ENCODE measurements at regions not wholly inside any gene's neighbourhood (a gene's known extent, or its start where the extent isn't known, plus 50 kb on each side); places are given as distances from the start of the nearest gene placed in this dataset.

- TF ChIP-seq EZH2 (IDR thresholded peaks at IDR 0.05; ENCODE audit: low read length, unreplicated experiment) (no peak), CTCF (conservative IDR thresholded peaks at IDR 0.05; ENCODE audit: low read depth, low read length) (no peak), EZH2phosphoT487 (IDR thresholded peaks at IDR 0.05; ENCODE audit: borderline replicate concordance, low read length) (no peak)
- ATAC-seq: no peak
- Histone ChIP-seq H2AFZ (ENCODE audit: low read length) (no peak overlapping the region), H3K4me1 (ENCODE audit: insufficient read depth, low read length) (peaks cover 28% of the 10 kb centered on the region), H3K4me2 (ENCODE audit: low read length) (no peak overlapping the region), H3K27me3 (ENCODE audit: low read length) (no peaks in the 10 kb centered on the region), H3K9me2 (replicated peaks; ENCODE audit: low read length) (no peaks in the 10 kb centered on the region), H3K9ac (ENCODE audit: low read length) (no peak overlapping the region), H3K79me2 (ENCODE audit: low read length) (peaks cover 37% of the 10 kb centered on the region), H3F3A (ENCODE audit: low read length, unreplicated experiment) (no peaks in the 10 kb centered on the region), H4K20me1 (ENCODE audit: low read length) (no peaks in the 10 kb centered on the region), H3K9me3 (ENCODE audit: low read length) (peaks cover 15% of the 10 kb centered on the region), H3K27ac (ENCODE audit: low read length) (no peak overlapping the region), H3K4me3 (ENCODE audit: low read length) (no peak overlapping the region), H3K36me3 (ENCODE audit: low read depth, low read length) (peaks cover 27% of the 10 kb centered on the region)
- no peak for DNase-seq
- BruUV-seq (replicated peaks): no TSS peak
- intact Hi-C loops (cut with micrococcal nuclease): no loop called here
- CTCF ChIA-PET: no interaction called here
- POLR2A ChIA-PET (ENCODE audit: unreplicated experiment): no interaction called here
Observed at GRCh38 chr17:72417627-72418026, 296.8 kb downstream of the SOX9 start.

- Histone ChIP-seq H2AFZ (ENCODE audit: low read length) (no peak overlapping the region), H3K27ac (ENCODE audit: low read length) (peak overlapping the region; percentile 94), H3K79me2 (ENCODE audit: low read length) (peaks cover 47% of the 10 kb centered on the region), H3K4me2 (ENCODE audit: low read length) (peak overlapping the region; percentile 59), H3K36me3 (ENCODE audit: low read depth, low read length) (peaks cover 27% of the 10 kb centered on the region), H3K4me3 (ENCODE audit: low read length) (no peak overlapping the region), H3K9me2 (replicated peaks; ENCODE audit: low read length) (no peaks in the 10 kb centered on the region), H4K20me1 (ENCODE audit: low read length) (no peaks in the 10 kb centered on the region), H3K9ac (ENCODE audit: low read length) (peak overlapping the region; percentile 87), H3F3A (ENCODE audit: low read length, unreplicated experiment) (no peaks in the 10 kb centered on the region), H3K4me1 (ENCODE audit: insufficient read depth, low read length) (peaks cover 41% of the 10 kb centered on the region), H3K27me3 (ENCODE audit: low read length) (no peaks in the 10 kb centered on the region), H3K9me3 (ENCODE audit: low read length) (peaks cover 15% of the 10 kb centered on the region)
- TF ChIP-seq EZH2phosphoT487 (IDR thresholded peaks at IDR 0.05; ENCODE audit: borderline replicate concordance, low read length): no peak
- no peak for TF ChIP-seq CTCF (conservative IDR thresholded peaks at IDR 0.05; ENCODE audit: low read depth, low read length)
- TF ChIP-seq EZH2 (IDR thresholded peaks at IDR 0.05; ENCODE audit: low read length, unreplicated experiment): no peak
- DNase-seq: peak; percentile 27
- no TSS peak for BruUV-seq (replicated peaks)
- no peak for ATAC-seq
- intact Hi-C loops (cut with micrococcal nuclease): loop anchor here (2.0 to 10.0 kb wide), 3 partner anchors 21 to 298 kb away; partner anchors contain the start of gene SOX9
- ChIA-PET CTCF (no interaction called here), POLR2A (ENCODE audit: unreplicated experiment) (interaction anchor here (1.4 kb wide), 1 partner anchor 119 kb away, joined by 6 read pairs; no protein-coding TSS in a partner anchor)
Observed at GRCh38 chr17:72419866-72420774, 299.3 kb downstream of the SOX9 start.

- BruUV-seq (replicated peaks): no TSS peak
- ChIA-PET POLR2A (ENCODE audit: unreplicated experiment) (interaction anchor here (1.4 kb wide), 1 partner anchor 119 kb away, joined by 6 read pairs; no protein-coding TSS in a partner anchor), CTCF (no interaction called here)
- ATAC-seq: peak; percentile 0; the same call in 1 of the 2 replicates
- Histone ChIP-seq H3K4me1 (ENCODE audit: insufficient read depth, low read length) (peaks cover 41% of the 10 kb centered on the region), H3K27ac (ENCODE audit: low read length) (peak overlapping the region; percentile 94), H3K36me3 (ENCODE audit: low read depth, low read length) (peaks cover 31% of the 10 kb centered on the region), H3K9me2 (replicated peaks; ENCODE audit: low read length) (no peaks in the 10 kb centered on the region), H3K9me3 (ENCODE audit: low read length) (peaks cover 15% of the 10 kb centered on the region), H3F3A (ENCODE audit: low read length, unreplicated experiment) (no peaks in the 10 kb centered on the region), H3K4me3 (ENCODE audit: low read length) (no peak overlapping the region), H3K27me3 (ENCODE audit: low read length) (no peaks in the 10 kb centered on the region), H2AFZ (ENCODE audit: low read length) (no peak overlapping the region), H3K4me2 (ENCODE audit: low read length) (peak overlapping the region; percentile 59), H4K20me1 (ENCODE audit: low read length) (no peaks in the 10 kb centered on the region), H3K9ac (ENCODE audit: low read length) (peak overlapping the region; percentile 87), H3K79me2 (ENCODE audit: low read length) (peaks cover 48% of the 10 kb centered on the region)
- intact Hi-C loops (cut with micrococcal nuclease): loop anchor here (1.0 to 10.0 kb wide), 8 partner anchors 9 to 298 kb away; partner anchors contain the start of gene SOX9
- TF ChIP-seq EZH2phosphoT487 (IDR thresholded peaks at IDR 0.05; ENCODE audit: borderline replicate concordance, low read length): no peak
- no peak for TF ChIP-seq CTCF (conservative IDR thresholded peaks at IDR 0.05; ENCODE audit: low read depth, low read length)
- no peak for TF ChIP-seq EZH2 (IDR thresholded peaks at IDR 0.05; ENCODE audit: low read length, unreplicated experiment)
- no peak for DNase-seq
Observed at GRCh38 chr17:72420775-72421127, 299.9 kb downstream of the SOX9 start.

Data from PC-3 (cell line).